WTC11 (cell line): ENCODE measurements at regions not wholly inside any gene's neighbourhood (a gene's known extent, or its start where the extent isn't known, plus 50 kb on each side); places are given as distances from the start of the nearest gene placed in this dataset.

Experiments
- ATAC-seq: fragments of 200-7000 bp; cut with Tn5 transposase; 2 replicates; pipeline ENCODE4 v1.10.0; 2021; ENCODE audit warnings: mild to moderate bottlenecking, moderate library complexity
- CTCF ChIA-PET: fragments of 300-600 bp; sonication (Branson Sonifier 250); formaldehyde crosslinking; loops from one replicate; lab custom pipeline; 2021; ENCODE audit warnings: antibody characterized with exemption; lab: Charles Lee
- POLR2A ChIA-PET: fragments of 350-600 bp; sonication (Branson Sonifier 250); formaldehyde crosslinking; loops from one replicate; lab custom pipeline; 2021; ENCODE audit warnings: antibody characterized with exemption; lab: Charles Lee
- DNase-seq: peaks from one replicate; pipeline ENCODE4 v3.0.0; 2021; ENCODE audit warnings: low spot score
- H3K27ac Mint-ChIP-seq: 2 replicates; pipeline ENCODE4 v1.8.0; 2021; ENCODE audit warnings: mixed read lengths
- H3K27me3 Mint-ChIP-seq: 2 replicates; pipeline ENCODE4 v1.8.0; 2021; ENCODE audit warnings: low read depth, mild to moderate bottlenecking, moderate library complexity, mixed read lengths
- H3K36me3 Mint-ChIP-seq: 2 replicates; pipeline ENCODE4 v1.8.0; 2021; ENCODE audit warnings: mixed read lengths
- H3K4me1 Mint-ChIP-seq: 2 replicates; pipeline ENCODE4 v1.8.0; 2022; ENCODE audit warnings: mixed read lengths
- H3K4me3 Mint-ChIP-seq: 2 replicates; pipeline ENCODE4 v1.8.0; 2021; ENCODE audit warnings: mild to moderate bottlenecking, moderate library complexity, mixed read lengths
- H3K9me3 Mint-ChIP-seq: 2 replicates; pipeline ENCODE4 v1.8.0; 2021; ENCODE audit warnings: mixed read lengths
- GABPB1 ChIP-seq: sonication (generic); formaldehyde crosslinking; IDR thresholded peaks from 2 replicates; pipeline ENCODE4 v1.8.1; 2023; ENCODE audit warnings: mild to moderate bottlenecking, missing genetic modification reagents
- MYBL2 ChIP-seq: sonication (generic); formaldehyde crosslinking; IDR thresholded peaks from 2 replicates; pipeline ENCODE4 v1.8.1; 2023; ENCODE audit warnings: mild to moderate bottlenecking, moderate library complexity, missing genetic modification reagents
- TCF7 ChIP-seq: sonication (generic); formaldehyde crosslinking; IDR thresholded peaks from 2 replicates; pipeline ENCODE4 v1.8.0; 2022; ENCODE audit warnings: mild to moderate bottlenecking, low read depth, missing genetic modification reagents, moderate library complexity
- ZNF121 ChIP-seq: sonication (generic); formaldehyde crosslinking; IDR thresholded peaks from 2 replicates; pipeline ENCODE4 v1.8.0; 2023; ENCODE audit warnings: missing genetic modification reagents
- ZNF263 ChIP-seq: sonication (generic); formaldehyde crosslinking; IDR thresholded peaks from 2 replicates; pipeline ENCODE4 v1.8.1; 2022; ENCODE audit warnings: low read depth, mild to moderate bottlenecking, moderate library complexity, missing genetic modification reagents
- TF ChIP-seq, protein P1 (sequence below): fragments of 250-450 bp; sonication (Bioruptor Pico); IDR thresholded peaks from 2 replicates; pipeline ENCODE4 v1.9.0; 2021; ENCODE audit warnings: moderate library complexity, mild to moderate bottlenecking, inconsistent platforms, borderline replicate concordance
- TF ChIP-seq, protein P2 (sequence below): sonication (generic); formaldehyde crosslinking; IDR thresholded peaks from 2 replicates; pipeline ENCODE4 v1.8.1; 2023; ENCODE audit warnings: mild to moderate bottlenecking, missing genetic modification reagents, moderate library complexity
- TF ChIP-seq, protein P3 (sequence below): sonication (generic); formaldehyde crosslinking; IDR thresholded peaks from 2 replicates; pipeline ENCODE4 v1.8.0; 2022; ENCODE audit warnings: mild to moderate bottlenecking, missing genetic modification reagents
- TF ChIP-seq, protein P4 (sequence below): sonication (generic); formaldehyde crosslinking; IDR thresholded peaks from 2 replicates; pipeline ENCODE4 v1.8.1; 2023; ENCODE audit warnings: mild to moderate bottlenecking, missing genetic modification reagents, moderate library complexity
- TF ChIP-seq, protein P5 (sequence below): sonication (generic); formaldehyde crosslinking; IDR thresholded peaks from 2 replicates; pipeline ENCODE4 v1.8.1; 2022; ENCODE audit warnings: missing genetic modification reagents, borderline replicate concordance
- TF ChIP-seq, protein P6 (sequence below): sonication (generic); formaldehyde crosslinking; conservative IDR thresholded peaks from 2 replicates; pipeline ENCODE4 v1.8.1; 2023; ENCODE audit warnings: mild to moderate bottlenecking, low read depth, missing genetic modification reagents, moderate library complexity

DNA sequence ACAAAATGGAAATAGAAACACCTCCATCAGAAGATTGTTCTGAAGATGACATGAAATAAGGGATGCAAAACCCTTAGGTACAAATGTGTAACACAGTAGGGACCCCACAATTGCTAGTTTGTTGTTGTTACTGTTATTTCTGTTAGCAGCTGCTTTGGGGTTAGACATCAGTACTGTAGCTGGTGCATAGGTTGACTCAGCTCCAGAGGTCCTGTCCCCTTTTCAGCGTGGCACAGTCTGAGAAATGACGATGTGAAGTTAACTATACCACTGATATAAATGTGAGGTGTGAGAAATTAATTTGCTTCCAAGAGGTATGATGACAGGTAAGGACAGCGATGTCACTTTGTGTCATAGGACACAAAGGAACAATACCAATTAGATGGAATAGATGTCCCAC is 384.6 kb upstream of the KLF4 start (continued):
- TF ChIP-seq, protein P1, sequence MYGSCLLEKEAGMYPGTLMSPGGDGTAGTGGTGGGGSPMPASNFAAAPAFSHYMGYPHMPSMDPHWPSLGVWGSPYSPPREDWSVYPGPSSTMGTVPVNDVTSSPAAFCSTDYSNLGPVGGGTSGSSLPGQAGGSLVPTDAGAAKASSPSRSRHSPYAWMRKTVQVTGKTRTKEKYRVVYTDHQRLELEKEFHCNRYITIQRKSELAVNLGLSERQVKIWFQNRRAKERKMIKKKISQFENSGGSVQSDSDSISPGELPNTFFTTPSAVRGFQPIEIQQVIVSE: no peak
- TF ChIP-seq, all 79 proteins: peak for 0

DNA sequence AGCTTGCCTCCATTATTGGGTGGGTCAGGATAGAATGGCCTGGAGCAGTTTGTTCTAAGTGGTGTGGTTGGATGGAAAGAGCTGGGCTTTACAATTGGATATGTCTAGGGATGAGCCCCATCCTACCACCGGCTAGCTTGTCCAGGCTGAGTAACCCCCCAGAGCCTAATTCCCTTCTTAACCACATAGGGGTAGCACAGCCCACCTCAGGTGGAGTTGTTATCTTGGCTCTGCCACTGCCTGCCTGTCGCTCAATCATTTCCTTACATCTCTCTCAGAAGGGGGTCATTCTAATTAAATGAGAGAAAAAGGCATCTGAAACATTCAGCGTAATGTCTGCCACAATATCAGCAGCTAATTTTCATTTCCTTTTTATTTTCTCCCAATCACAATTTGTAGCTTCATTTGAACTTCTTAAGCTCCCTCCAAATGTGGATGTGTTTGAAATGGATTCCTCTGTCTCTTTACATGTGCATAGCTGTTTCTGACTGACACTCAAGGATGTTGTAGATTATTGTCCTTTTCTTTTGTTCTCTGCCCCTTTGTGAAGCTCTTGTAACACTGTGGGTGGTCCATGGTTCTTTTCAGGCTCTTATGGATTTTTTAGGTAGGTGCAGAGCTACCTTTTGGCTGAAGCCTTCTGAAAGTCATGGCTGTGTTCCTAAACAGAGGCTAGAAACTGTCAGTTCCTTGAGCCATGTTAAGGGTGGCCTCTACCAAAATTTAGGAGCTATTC is 383.1 kb upstream of the KLF4 start:
- H3K27ac Mint-ChIP-seq: 0 out of 2 replicates have a peak overlapping the region, but pooled peaks have one; percentile 3
- no peaks in the 10 kb centered on the region for H3K36me3 Mint-ChIP-seq
- H3K9me3 Mint-ChIP-seq: no peaks in the 10 kb centered on the region
- H3K4me3 Mint-ChIP-seq: no peak overlapping the region
- TF ChIP-seq ZNF263 (CRISPR knock-in tag) (no peak), MYBL2 (CRISPR knock-in tag) (no peak), ZNF121 (CRISPR knock-in tag) (no peak), GABPB1 (CRISPR knock-in tag) (no peak), TCF7 (CRISPR knock-in tag) (no peak)
- TF ChIP-seq, protein P2, sequence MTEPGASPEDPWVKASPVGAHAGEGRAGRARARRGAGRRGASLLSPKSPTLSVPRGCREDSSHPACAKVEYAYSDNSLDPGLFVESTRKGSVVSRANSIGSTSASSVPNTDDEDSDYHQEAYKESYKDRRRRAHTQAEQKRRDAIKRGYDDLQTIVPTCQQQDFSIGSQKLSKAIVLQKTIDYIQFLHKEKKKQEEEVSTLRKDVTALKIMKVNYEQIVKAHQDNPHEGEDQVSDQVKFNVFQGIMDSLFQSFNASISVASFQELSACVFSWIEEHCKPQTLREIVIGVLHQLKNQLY: no peak
- TF ChIP-seq, protein P3, sequence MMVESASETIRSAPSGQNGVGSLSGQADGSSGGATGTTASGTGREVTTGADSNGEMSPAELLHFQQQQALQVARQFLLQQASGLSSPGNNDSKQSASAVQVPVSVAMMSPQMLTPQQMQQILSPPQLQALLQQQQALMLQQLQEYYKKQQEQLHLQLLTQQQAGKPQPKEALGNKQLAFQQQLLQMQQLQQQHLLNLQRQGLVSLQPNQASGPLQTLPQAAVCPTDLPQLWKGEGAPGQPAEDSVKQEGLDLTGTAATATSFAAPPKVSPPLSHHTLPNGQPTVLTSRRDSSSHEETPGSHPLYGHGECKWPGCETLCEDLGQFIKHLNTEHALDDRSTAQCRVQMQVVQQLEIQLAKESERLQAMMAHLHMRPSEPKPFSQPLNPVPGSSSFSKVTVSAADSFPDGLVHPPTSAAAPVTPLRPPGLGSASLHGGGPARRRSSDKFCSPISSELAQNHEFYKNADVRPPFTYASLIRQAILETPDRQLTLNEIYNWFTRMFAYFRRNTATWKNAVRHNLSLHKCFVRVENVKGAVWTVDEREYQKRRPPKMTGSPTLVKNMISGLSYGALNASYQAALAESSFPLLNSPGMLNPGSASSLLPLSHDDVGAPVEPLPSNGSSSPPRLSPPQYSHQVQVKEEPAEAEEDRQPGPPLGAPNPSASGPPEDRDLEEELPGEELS (CRISPR knock-in tag): no peak
- H3K27me3 Mint-ChIP-seq: peaks cover 10% of the 10 kb centered on the region; the same call in 1 of the 2 replicates
- POLR2A ChIA-PET: no interaction called here
- ATAC-seq: peak; percentile 94
- CTCF ChIA-PET: interaction anchor here (0.6 to 1.7 kb wide), 15 partner anchors 9 to 889 kb away, joined by 3 to 13 read pairs (median 4); no protein-coding TSS in a partner anchor
- H3K4me1 Mint-ChIP-seq: peaks cover 26% of the 10 kb centered on the region
- peak; percentile 25 for DNase-seq

DNA sequence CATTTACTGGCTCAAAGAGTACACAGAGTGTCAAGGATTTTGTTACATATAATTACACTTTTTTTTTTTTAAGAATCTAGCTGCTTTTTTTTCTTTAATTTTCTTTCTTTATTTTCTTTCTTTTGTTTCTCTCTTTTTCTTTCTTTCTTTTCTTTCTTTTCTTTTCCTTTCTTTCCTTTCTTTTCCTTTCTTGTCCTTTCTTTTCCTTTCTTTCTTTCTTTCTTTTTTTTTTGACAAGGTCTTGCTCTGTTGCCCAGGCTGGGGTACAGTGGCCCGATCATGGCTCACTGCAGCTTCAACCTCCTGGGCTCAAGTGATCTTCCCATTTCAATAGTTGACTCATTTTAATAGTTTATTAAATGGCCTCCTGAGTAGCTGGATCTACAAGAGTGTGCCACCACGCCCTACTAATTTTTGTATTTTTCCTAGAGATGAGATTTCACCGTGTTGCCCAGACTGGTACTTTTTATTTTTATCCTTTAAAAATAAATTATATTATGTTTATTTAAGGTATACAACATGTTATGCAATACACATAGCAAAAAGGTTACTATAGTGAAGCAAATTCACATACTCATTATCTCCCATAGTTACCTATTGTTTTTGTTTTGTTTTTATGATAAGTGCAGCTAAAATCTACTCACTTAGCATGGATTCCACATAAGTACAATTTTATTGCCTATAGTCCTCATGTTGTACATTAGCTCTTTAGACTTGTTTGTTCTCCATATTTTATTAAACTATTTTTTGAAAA is 381.5 kb upstream of the KLF4 start:
- no peak overlapping the region for H3K27ac Mint-ChIP-seq
- H3K27me3 Mint-ChIP-seq: peaks cover 10% of the 10 kb centered on the region; the same call in 1 of the 2 replicates

More for the DNA sequence above, 381.5 kb upstream of the KLF4 start:
- POLR2A ChIA-PET: no interaction called here
- ATAC-seq: no peak
- TF ChIP-seq, protein P4, sequence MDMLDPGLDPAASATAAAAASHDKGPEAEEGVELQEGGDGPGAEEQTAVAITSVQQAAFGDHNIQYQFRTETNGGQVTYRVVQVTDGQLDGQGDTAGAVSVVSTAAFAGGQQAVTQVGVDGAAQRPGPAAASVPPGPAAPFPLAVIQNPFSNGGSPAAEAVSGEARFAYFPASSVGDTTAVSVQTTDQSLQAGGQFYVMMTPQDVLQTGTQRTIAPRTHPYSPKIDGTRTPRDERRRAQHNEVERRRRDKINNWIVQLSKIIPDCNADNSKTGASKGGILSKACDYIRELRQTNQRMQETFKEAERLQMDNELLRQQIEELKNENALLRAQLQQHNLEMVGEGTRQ (CRISPR knock-in tag): no peak
- TF ChIP-seq, protein P5, sequence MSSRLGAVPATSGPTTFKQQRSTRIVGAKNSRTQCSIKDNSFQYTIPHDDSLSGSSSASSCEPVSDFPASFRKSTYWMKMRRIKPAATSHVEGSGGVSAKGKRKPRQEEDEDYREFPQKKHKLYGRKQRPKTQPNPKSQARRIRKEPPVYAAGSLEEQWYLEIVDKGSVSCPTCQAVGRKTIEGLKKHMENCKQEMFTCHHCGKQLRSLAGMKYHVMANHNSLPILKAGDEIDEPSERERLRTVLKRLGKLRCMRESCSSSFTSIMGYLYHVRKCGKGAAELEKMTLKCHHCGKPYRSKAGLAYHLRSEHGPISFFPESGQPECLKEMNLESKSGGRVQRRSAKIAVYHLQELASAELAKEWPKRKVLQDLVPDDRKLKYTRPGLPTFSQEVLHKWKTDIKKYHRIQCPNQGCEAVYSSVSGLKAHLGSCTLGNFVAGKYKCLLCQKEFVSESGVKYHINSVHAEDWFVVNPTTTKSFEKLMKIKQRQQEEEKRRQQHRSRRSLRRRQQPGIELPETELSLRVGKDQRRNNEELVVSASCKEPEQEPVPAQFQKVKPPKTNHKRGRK (CRISPR knock-in tag): peak; percentile 77; the same call in 1 of the 2 replicates
- TF ChIP-seq, protein P6, sequence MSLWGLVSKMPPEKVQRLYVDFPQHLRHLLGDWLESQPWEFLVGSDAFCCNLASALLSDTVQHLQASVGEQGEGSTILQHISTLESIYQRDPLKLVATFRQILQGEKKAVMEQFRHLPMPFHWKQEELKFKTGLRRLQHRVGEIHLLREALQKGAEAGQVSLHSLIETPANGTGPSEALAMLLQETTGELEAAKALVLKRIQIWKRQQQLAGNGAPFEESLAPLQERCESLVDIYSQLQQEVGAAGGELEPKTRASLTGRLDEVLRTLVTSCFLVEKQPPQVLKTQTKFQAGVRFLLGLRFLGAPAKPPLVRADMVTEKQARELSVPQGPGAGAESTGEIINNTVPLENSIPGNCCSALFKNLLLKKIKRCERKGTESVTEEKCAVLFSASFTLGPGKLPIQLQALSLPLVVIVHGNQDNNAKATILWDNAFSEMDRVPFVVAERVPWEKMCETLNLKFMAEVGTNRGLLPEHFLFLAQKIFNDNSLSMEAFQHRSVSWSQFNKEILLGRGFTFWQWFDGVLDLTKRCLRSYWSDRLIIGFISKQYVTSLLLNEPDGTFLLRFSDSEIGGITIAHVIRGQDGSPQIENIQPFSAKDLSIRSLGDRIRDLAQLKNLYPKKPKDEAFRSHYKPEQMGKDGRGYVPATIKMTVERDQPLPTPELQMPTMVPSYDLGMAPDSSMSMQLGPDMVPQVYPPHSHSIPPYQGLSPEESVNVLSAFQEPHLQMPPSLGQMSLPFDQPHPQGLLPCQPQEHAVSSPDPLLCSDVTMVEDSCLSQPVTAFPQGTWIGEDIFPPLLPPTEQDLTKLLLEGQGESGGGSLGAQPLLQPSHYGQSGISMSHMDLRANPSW (CRISPR knock-in tag): no peak
- TF ChIP-seq, all 79 proteins: peak for 1
- no peak for DNase-seq
- no peak overlapping the region for H3K4me3 Mint-ChIP-seq
- peaks cover 26% of the 10 kb centered on the region for H3K4me1 Mint-ChIP-seq
- CTCF ChIA-PET: interaction anchor here (1.0 kb wide), 1 partner anchor 446 kb away, joined by 3 read pairs; no protein-coding TSS in a partner anchor
- H3K9me3 Mint-ChIP-seq: no peaks in the 10 kb centered on the region
- no peaks in the 10 kb centered on the region for H3K36me3 Mint-ChIP-seq
